Astrocyte (in vitro differentiated cells and primary cell): ENCODE measurements at regions not wholly inside any gene's neighbourhood (a gene's known extent, or its start where the extent isn't known, plus 50 kb on each side); places are given as distances from the start of the nearest gene placed in this dataset.

ENCODE experiments used
- DNase-seq: peaks from one replicate; pipeline ENCODE4 v3.0.0-alpha.2; 2010; ENCODE audit warnings: low read depth
- FAIRE-seq: peaks from 2 replicates; lab custom pipeline; 2011; peaks lifted over from hg19 to GRCh38; lab: Jason Lieb, UNC
- H2AFZ ChIP-seq: 2 replicates; pipeline ENCODE4 v1.6.0; 2012; ENCODE audit warnings: low read depth, low read length, inconsistent platforms
- H3K27ac ChIP-seq: 2 replicates; pipeline ENCODE4 v1.5.1; 2011; ENCODE audit warnings: low read depth, low read length, inconsistent platforms
- H3K27me3 ChIP-seq: 2 replicates; pipeline ENCODE4 v1.6.0; 2011; ENCODE audit warnings: low read length, inconsistent platforms; ENCODE audit not compliant: insufficient read depth
- H3K36me3 ChIP-seq: 2 replicates; pipeline ENCODE4 v1.5.1; 2011; ENCODE audit warnings: low read length, inconsistent platforms; ENCODE audit not compliant: insufficient read depth
- H3K4me1 ChIP-seq: 2 replicates; pipeline ENCODE4 v1.5.1; 2011; ENCODE audit warnings: low read length, inconsistent platforms; ENCODE audit not compliant: insufficient read depth
- H3K4me2 ChIP-seq: 2 replicates; pipeline ENCODE4 v1.6.0; 2012; ENCODE audit warnings: low read length, inconsistent platforms
- H3K4me3 ChIP-seq: 2 replicates; pipeline ENCODE4 v1.5.1; 2011; ENCODE audit warnings: low read depth, mild to moderate bottlenecking, low read length, inconsistent platforms; ENCODE audit not compliant: insufficient read depth
- H3K79me2 ChIP-seq: 2 replicates; pipeline ENCODE4 v1.6.0; 2012; ENCODE audit warnings: mild to moderate bottlenecking, low read length, inconsistent platforms; ENCODE audit not compliant: insufficient read depth
- H3K9ac ChIP-seq: 2 replicates; pipeline ENCODE4 v1.6.0; 2012; ENCODE audit warnings: mild to moderate bottlenecking, low read length, inconsistent platforms
- H3K9me3 ChIP-seq: 2 replicates; pipeline ENCODE4 v1.5.1; 2012; ENCODE audit warnings: low read depth, mild to moderate bottlenecking, low read length, inconsistent platforms; ENCODE audit not compliant: insufficient read depth
- H4K20me1 ChIP-seq: 2 replicates; pipeline ENCODE4 v1.6.0; 2012; ENCODE audit warnings: low read length, inconsistent platforms; ENCODE audit not compliant: insufficient read depth
- H3K27ac Mint-ChIP-seq: one replicate; pipeline ENCODE4 v1.8.0; 2021; ENCODE audit warnings: mild to moderate bottlenecking, mixed read lengths; ENCODE audit not compliant: unreplicated experiment
- H3K27me3 Mint-ChIP-seq: one replicate; pipeline ENCODE4 v1.8.0; 2021; ENCODE audit warnings: low read depth, mixed read lengths; ENCODE audit not compliant: unreplicated experiment
- H3K36me3 Mint-ChIP-seq: one replicate; pipeline ENCODE4 v1.8.0; 2021; ENCODE audit warnings: low read depth, mixed read lengths; ENCODE audit not compliant: unreplicated experiment
- H3K4me1 Mint-ChIP-seq: one replicate; pipeline ENCODE4 v1.8.0; 2021; ENCODE audit warnings: low read depth, mixed read lengths; ENCODE audit not compliant: unreplicated experiment
- H3K4me3 Mint-ChIP-seq: one replicate; pipeline ENCODE4 v1.8.0; 2021; ENCODE audit warnings: mild to moderate bottlenecking, moderate library complexity, mixed read lengths; ENCODE audit not compliant: unreplicated experiment
- H3K9me3 Mint-ChIP-seq: one replicate; pipeline ENCODE4 v1.8.0; 2021; ENCODE audit warnings: mild to moderate bottlenecking, mixed read lengths; ENCODE audit not compliant: unreplicated experiment
- CTCF ChIP-seq: IDR thresholded peaks from 2 replicates; pipeline ENCODE4 v1.5.1; 2011; ENCODE audit warnings: low read depth, mild to moderate bottlenecking, inconsistent platforms, low read length, moderate library complexity; ENCODE audit not compliant: insufficient read depth
- EZH2 ChIP-seq: IDR thresholded peaks from 2 replicates; pipeline ENCODE4 v1.6.1; 2012; ENCODE audit warnings: mild to moderate bottlenecking, low read length, inconsistent platforms; ENCODE audit not compliant: insufficient read depth

DNA sequence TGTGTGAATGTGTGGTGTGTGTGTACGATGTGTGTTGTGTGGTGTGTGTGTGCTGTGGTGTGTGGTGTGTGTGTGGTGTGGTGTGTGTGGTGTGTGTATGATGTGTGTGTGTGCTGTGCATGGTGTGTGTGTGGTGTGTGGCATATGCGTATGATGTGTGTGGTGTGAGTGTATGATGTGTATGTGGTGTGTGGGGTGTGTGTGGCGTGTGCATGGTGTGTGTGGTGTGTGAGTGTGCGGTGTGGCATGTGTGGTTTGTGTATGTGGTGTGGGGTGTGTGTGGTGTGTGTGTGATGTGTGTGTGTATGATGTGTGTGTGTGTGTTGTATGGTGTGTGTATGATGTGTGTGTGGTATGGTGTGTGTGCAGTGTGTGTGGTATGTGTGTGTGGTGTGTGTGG is 50.5 kb upstream of the MPHOSPH6 start:
- no peaks in the 10 kb centered on the region for H3K4me1 ChIP-seq
- H3K4me3 ChIP-seq: no peak overlapping the region
- no peak overlapping the region for H3K4me2 ChIP-seq
- H3K27ac Mint-ChIP-seq: no peak overlapping the region
- peaks cover 6% of the 10 kb centered on the region for H3K27me3 ChIP-seq
- no peak overlapping the region for H3K9ac ChIP-seq
- no peak overlapping the region for H3K27ac ChIP-seq
- peaks cover 5% of the 10 kb centered on the region for H3K27me3 Mint-ChIP-seq
- no peaks in the 10 kb centered on the region for H3K9me3 Mint-ChIP-seq
- H4K20me1 ChIP-seq: no peaks in the 10 kb centered on the region
- TF ChIP-seq CTCF (no peak), EZH2 (no peak)
- no peaks in the 10 kb centered on the region for H3K36me3 ChIP-seq
- H3K9me3 ChIP-seq: no peaks in the 10 kb centered on the region
- H3K4me3 Mint-ChIP-seq: no peak overlapping the region
- no peaks in the 10 kb centered on the region for H3K79me2 ChIP-seq
- DNase-seq: no peak
- H3K36me3 Mint-ChIP-seq: no peaks in the 10 kb centered on the region
- no peaks in the 10 kb centered on the region for H3K4me1 Mint-ChIP-seq
- FAIRE-seq: no peak
- H2AFZ ChIP-seq: no peak overlapping the region
